ENCODE measurements at regions not wholly inside any gene's neighbourhood (a gene's known extent, or its start where the extent isn't known, plus 50 kb on each side); places are given as distances from the start of the nearest gene placed in this dataset.

- no peak for TF ChIP-seq EP300 (IDR thresholded peaks at IDR 0.05; ENCODE audit: borderline replicate concordance)
- no peak for TF ChIP-seq ZBTB7A (IDR thresholded peaks at IDR 0.05; ENCODE audit: low read depth)
- TF ChIP-seq TAF1 (IDR thresholded peaks at IDR 0.05; ENCODE audit: low read depth), result no peak
- no peak for TF ChIP-seq EGR1 (IDR thresholded peaks at IDR 0.05)
- no peak for TF ChIP-seq YY1 (IDR thresholded peaks at IDR 0.05; ENCODE audit: low read depth)
- TF ChIP-seq REST (IDR thresholded peaks at IDR 0.05; ENCODE audit: low read depth), result no peak
- TF ChIP-seq CREB1 (IDR thresholded peaks at IDR 0.05; ENCODE audit: low read depth), result no peak
- TF ChIP-seq MAX (IDR thresholded peaks at IDR 0.05), result no peak
- no peak for TF ChIP-seq TEAD4 (IDR thresholded peaks at IDR 0.05)
- TF ChIP-seq NFIC (IDR thresholded peaks at IDR 0.05), result no peak
- no peak for TF ChIP-seq USF1 (IDR thresholded peaks at IDR 0.05)
- TF ChIP-seq RAD21 (IDR thresholded peaks at IDR 0.05; ENCODE audit: low read depth), result no peak
- no peak for TF ChIP-seq CEBPB (IDR thresholded peaks at IDR 0.05)
Measured at GRCh38 chr13:24616514-24616913, 63.7 kb upstream of the ATP12A start.
